ENCODE measurements at regions not wholly inside any gene's neighbourhood (a gene's known extent, or its start where the extent isn't known, plus 50 kb on each side); places are given as distances from the start of the nearest gene placed in this dataset.

- no peaks in the 10 kb centered on the region for H3K9me3 Mint-ChIP-seq
- no peaks in the 10 kb centered on the region for H3K36me3 Mint-ChIP-seq
- TF ChIP-seq CTCF (conservative IDR thresholded peaks at IDR 0.05): no peak
- H3K27me3 Mint-ChIP-seq: no peaks in the 10 kb centered on the region
- H3K27ac Mint-ChIP-seq: no peak overlapping the region
- DNase-seq (ENCODE audit: extremely low spot score, unreplicated experiment): no peak
- no peaks in the 10 kb centered on the region for H3K4me1 Mint-ChIP-seq (ENCODE audit: unreplicated experiment)
- H3K4me3 Mint-ChIP-seq: no peak overlapping the region
These were observed 97.6 kb downstream of the ANAPC4 start for GRCh38 chr4:25474690-25475089.

GRCh38 chr4:25477221-25477620 lies 100.2 kb downstream of the ANAPC4 start:
- DNase-seq (ENCODE audit: extremely low spot score, unreplicated experiment): no peak
- no peak overlapping the region for H3K27ac Mint-ChIP-seq
- no peak for TF ChIP-seq CTCF (conservative IDR thresholded peaks at IDR 0.05)
- no peaks in the 10 kb centered on the region for H3K36me3 Mint-ChIP-seq
- H3K4me1 Mint-ChIP-seq (ENCODE audit: unreplicated experiment): no peaks in the 10 kb centered on the region
- H3K4me3 Mint-ChIP-seq: no peak overlapping the region
- no peaks in the 10 kb centered on the region for H3K9me3 Mint-ChIP-seq
- H3K27me3 Mint-ChIP-seq: peaks cover 5% of the 10 kb centered on the region

- no peak for TF ChIP-seq CTCF (conservative IDR thresholded peaks at IDR 0.05)
- H3K27me3 Mint-ChIP-seq: peaks cover 5% of the 10 kb centered on the region
- H3K9me3 Mint-ChIP-seq: peaks cover 15% of the 10 kb centered on the region
- peaks cover 4% of the 10 kb centered on the region for H3K36me3 Mint-ChIP-seq
- DNase-seq (ENCODE audit: extremely low spot score, unreplicated experiment): no peak
- H3K27ac Mint-ChIP-seq: no peak overlapping the region
- no peak overlapping the region for H3K4me3 Mint-ChIP-seq
- peaks cover 8% of the 10 kb centered on the region for H3K4me1 Mint-ChIP-seq (ENCODE audit: unreplicated experiment)
These were observed 104.6 kb downstream of the ANAPC4 start for GRCh38 chr4:25481648-25482047.

GRCh38 chr4:25484243-25484721 lies 107.2 kb downstream of the ANAPC4 start:
- peaks cover 15% of the 10 kb centered on the region for H3K9me3 Mint-ChIP-seq
- TF ChIP-seq CTCF (conservative IDR thresholded peaks at IDR 0.05): no peak

GRCh38 chr4:25485104-25485503 lies 108.0 kb downstream of the ANAPC4 start:
- Mint-ChIP-seq H3K27me3 (peaks cover 5% of the 10 kb centered on the region), H3K9me3 (peaks cover 15% of the 10 kb centered on the region), H3K4me3 (no peak overlapping the region), H3K36me3 (peaks cover 4% of the 10 kb centered on the region), H3K4me1 (ENCODE audit: unreplicated experiment) (peaks cover 8% of the 10 kb centered on the region), H3K27ac (no peak overlapping the region)
- no peak for TF ChIP-seq CTCF (conservative IDR thresholded peaks at IDR 0.05)
- DNase-seq (ENCODE audit: extremely low spot score, unreplicated experiment): no peak

More at GRCh38 chr4:25484243-25484721, 107.2 kb downstream of the ANAPC4 start:
- no peak for DNase-seq (ENCODE audit: extremely low spot score, unreplicated experiment)
- no peak overlapping the region for H3K27ac Mint-ChIP-seq
- peaks cover 8% of the 10 kb centered on the region for H3K4me1 Mint-ChIP-seq (ENCODE audit: unreplicated experiment)
- H3K4me3 Mint-ChIP-seq: peak overlapping the region; percentile 44
- peaks cover 5% of the 10 kb centered on the region for H3K27me3 Mint-ChIP-seq
- peaks cover 4% of the 10 kb centered on the region for H3K36me3 Mint-ChIP-seq

- no peak for DNase-seq (ENCODE audit: extremely low spot score, unreplicated experiment)
- Mint-ChIP-seq H3K27ac (no peak overlapping the region), H3K27me3 (peaks cover 2% of the 10 kb centered on the region), H3K36me3 (peaks cover 4% of the 10 kb centered on the region), H3K4me1 (ENCODE audit: unreplicated experiment) (peaks cover 8% of the 10 kb centered on the region), H3K9me3 (peaks cover 15% of the 10 kb centered on the region), H3K4me3 (no peak overlapping the region)
- TF ChIP-seq CTCF (conservative IDR thresholded peaks at IDR 0.05): no peak
These were observed 109.1 kb downstream of the ANAPC4 start for GRCh38 chr4:25486171-25486570.

Measured in type B pancreatic cell (in vitro differentiated cells).